Left ventricle myocardium inferior (tissue), 1 donor: ENCODE measurements at regions not wholly inside any gene's neighbourhood (a gene's known extent, or its start where the extent isn't known, plus 50 kb on each side); places are given as distances from the start of the nearest gene placed in this dataset.

Source experiments
- DNase-seq: peaks from one replicate; pipeline ENCODE4 v3.0.0-alpha.2; 2020
- H3K27ac ChIP-seq: fragments of 200-600 bp; replicated peaks from 2 replicates; pipeline ENCODE4 v1.8.0; 2021
- H3K27me3 ChIP-seq: fragments of 200-600 bp; 2 replicates; pipeline ENCODE4 v1.8.0; 2021; ENCODE audit warnings: low read depth
- H3K36me3 ChIP-seq: fragments of 200-600 bp; 2 replicates; pipeline ENCODE4 v1.8.0; 2021
- H3K4me1 ChIP-seq: fragments of 200-600 bp; 2 replicates; pipeline ENCODE4 v1.8.0; 2021
- H3K4me3 ChIP-seq: fragments of 200-600 bp; 2 replicates; pipeline ENCODE4 v1.8.0; 2021; ENCODE audit warnings: mild to moderate bottlenecking, moderate library complexity
- H3K9me3 ChIP-seq: fragments of 200-600 bp; replicated peaks from 2 replicates; pipeline ENCODE4 v1.8.0; 2021
- intact Hi-C: fragments of 100-400 bp; cut with micrococcal nuclease; formaldehyde crosslinking; loops from one replicate; pipeline ENCODE4 v1.11.0; 2022
- TF ChIP-seq, protein P1 (sequence below): fragments of 200-600 bp; IDR thresholded peaks from 2 replicates; pipeline ENCODE4 v1.8.0; 2021; ENCODE audit warnings: antibody characterized with exemption, mild to moderate bottlenecking, borderline replicate concordance
- donor health status: DM: no; HTN: yes; CAD: no; lungs with severe emphysema.

DNA sequence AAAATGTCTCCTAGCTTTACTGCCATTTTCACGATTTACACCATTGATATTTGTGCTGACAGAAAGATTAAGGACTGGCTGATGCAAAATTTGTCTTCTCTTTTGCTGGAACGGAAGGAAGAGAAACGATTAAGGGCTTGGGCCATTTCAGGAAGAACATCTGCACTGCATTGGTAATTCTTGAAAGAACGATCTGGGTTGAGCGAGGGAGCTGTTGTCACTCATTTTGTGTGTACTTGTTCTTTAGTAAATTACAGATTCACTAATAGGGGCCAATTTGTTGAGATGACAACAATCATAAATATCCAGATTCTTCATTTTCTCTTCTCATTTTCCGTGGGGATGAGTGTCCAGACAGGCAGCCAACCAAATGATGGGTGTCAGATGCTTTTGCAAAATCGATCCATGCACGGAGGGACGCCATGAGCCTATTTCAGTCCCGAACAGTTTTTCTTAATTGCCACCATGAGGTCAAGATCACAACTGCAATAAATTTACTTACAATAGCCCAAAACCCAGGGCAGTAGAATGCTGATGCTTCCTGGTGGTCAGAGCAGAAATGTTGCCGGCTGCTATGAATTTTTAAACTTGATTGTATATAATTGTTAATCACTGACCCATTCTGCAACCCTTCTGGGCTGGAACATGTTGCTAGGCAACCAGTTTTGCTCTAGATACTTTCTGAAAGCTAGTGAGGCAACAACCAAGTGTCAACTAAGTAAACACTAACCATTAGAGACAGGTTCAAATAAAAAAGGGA lies 132.4 kb upstream of the TIAM1 start:
- no peak for DNase-seq
- Histone ChIP-seq H3K9me3 (peaks cover 12% of the 10 kb centered on the region), H3K27ac (no peak overlapping the region), H3K27me3 (no peaks in the 10 kb centered on the region), H3K36me3 (no peaks in the 10 kb centered on the region), H3K4me3 (no peak overlapping the region), H3K4me1 (no peaks in the 10 kb centered on the region)
- intact Hi-C loops, result no loop called here
- TF ChIP-seq, protein P1, sequence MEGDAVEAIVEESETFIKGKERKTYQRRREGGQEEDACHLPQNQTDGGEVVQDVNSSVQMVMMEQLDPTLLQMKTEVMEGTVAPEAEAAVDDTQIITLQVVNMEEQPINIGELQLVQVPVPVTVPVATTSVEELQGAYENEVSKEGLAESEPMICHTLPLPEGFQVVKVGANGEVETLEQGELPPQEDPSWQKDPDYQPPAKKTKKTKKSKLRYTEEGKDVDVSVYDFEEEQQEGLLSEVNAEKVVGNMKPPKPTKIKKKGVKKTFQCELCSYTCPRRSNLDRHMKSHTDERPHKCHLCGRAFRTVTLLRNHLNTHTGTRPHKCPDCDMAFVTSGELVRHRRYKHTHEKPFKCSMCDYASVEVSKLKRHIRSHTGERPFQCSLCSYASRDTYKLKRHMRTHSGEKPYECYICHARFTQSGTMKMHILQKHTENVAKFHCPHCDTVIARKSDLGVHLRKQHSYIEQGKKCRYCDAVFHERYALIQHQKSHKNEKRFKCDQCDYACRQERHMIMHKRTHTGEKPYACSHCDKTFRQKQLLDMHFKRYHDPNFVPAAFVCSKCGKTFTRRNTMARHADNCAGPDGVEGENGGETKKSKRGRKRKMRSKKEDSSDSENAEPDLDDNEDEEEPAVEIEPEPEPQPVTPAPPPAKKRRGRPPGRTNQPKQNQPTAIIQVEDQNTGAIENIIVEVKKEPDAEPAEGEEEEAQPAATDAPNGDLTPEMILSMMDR, result peak; percentile 32

- intact Hi-C loops, result no loop called here
- H3K27ac ChIP-seq, result no peak overlapping the region
- TF ChIP-seq, protein P1, result no peak
- DNase-seq, result no peak
- H3K27me3 ChIP-seq, result peaks cover 11% of the 10 kb centered on the region
- no peaks in the 10 kb centered on the region for H3K4me1 ChIP-seq
- H3K4me3 ChIP-seq, result no peak overlapping the region
- no peaks in the 10 kb centered on the region for H3K9me3 ChIP-seq
- no peaks in the 10 kb centered on the region for H3K36me3 ChIP-seq
Observed at GRCh38 chr21:31475223-31475622, 131.2 kb upstream of the TIAM1 start.

- TF ChIP-seq, protein P1, result no peak
- no peaks in the 10 kb centered on the region for H3K4me1 ChIP-seq
- intact Hi-C loops, result no loop called here
- peaks cover 13% of the 10 kb centered on the region for H3K27me3 ChIP-seq
- no peak overlapping the region for H3K4me3 ChIP-seq
- no peak overlapping the region for H3K27ac ChIP-seq
- H3K36me3 ChIP-seq, result no peaks in the 10 kb centered on the region
- H3K9me3 ChIP-seq, result no peaks in the 10 kb centered on the region
- DNase-seq, result no peak
Observed at GRCh38 chr21:31473685-31474345, 129.8 kb upstream of the TIAM1 start.

DNA sequence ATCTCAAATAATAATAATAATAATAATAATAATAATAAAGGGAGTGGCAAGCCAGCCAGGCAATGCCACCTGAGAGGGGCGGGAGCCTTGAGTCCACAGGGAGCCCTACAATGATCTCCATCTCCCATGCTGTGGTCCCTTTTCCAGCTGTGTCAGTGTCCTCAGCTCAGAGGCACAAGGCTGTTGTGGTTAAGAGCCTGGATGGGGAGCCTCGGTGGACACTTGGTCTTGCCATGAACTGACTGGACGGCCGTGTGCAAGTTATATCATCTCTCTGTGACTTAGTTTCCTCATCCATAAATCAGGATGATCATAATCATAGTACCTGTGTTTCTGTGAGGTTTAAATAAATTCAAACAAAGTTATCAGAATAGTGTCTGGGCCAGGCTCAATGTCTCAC lies 127.8 kb upstream of the TIAM1 start:
- Histone ChIP-seq H3K4me3 (no peak overlapping the region), H3K27ac (no peak overlapping the region), H3K27me3 (peaks cover 13% of the 10 kb centered on the region), H3K4me1 (no peaks in the 10 kb centered on the region), H3K36me3 (no peaks in the 10 kb centered on the region), H3K9me3 (no peaks in the 10 kb centered on the region)
- DNase-seq, result no peak
- intact Hi-C loops, result no loop called here
- TF ChIP-seq, protein P1, result no peak

- Histone ChIP-seq H3K4me1 (no peaks in the 10 kb centered on the region), H3K4me3 (no peak overlapping the region), H3K27me3 (peaks cover 13% of the 10 kb centered on the region), H3K27ac (no peak overlapping the region), H3K9me3 (no peaks in the 10 kb centered on the region), H3K36me3 (no peaks in the 10 kb centered on the region)
- intact Hi-C loops, result no loop called here
- TF ChIP-seq, protein P1, result no peak
- no peak for DNase-seq
Observed at GRCh38 chr21:31470896-31471694, 127.0 kb upstream of the TIAM1 start.
